GM18508 (cell line): ENCODE measurements at regions not wholly inside any gene's neighbourhood (a gene's known extent, or its start where the extent isn't known, plus 50 kb on each side); places are given as distances from the start of the nearest gene placed in this dataset.
"Not testable (repeated sequence)": the region's sequence is repeated elsewhere in the genome, so short reads cannot be mapped to it uniquely, and the experiment has no call there.

Experiments used
- ATAC-seq: cut with Tn5 transposase; IDR thresholded peaks from one replicate; pipeline ENCODE4 v1.9.1; 2021; ENCODE audit warnings: moderate number of reproducible peaks; ENCODE audit not compliant: insufficient read depth, unreplicated experiment

GRCh38 chr4:183044924-183045640 is 54.0 kb upstream of the WWC2 start:
- not testable (repeated sequence) for ATAC-seq

- ATAC-seq = no peak
Measured at GRCh38 chr4:183038436-183038835, 60.6 kb upstream of the WWC2 start.

GRCh38 chr4:183035726-183036415 is 63.2 kb upstream of the WWC2 start:
- ATAC-seq = no peak

GRCh38 chr4:183035256-183035655 is 63.8 kb upstream of the WWC2 start:
- no peak for ATAC-seq

- no peak for ATAC-seq
Measured at GRCh38 chr4:183030823-183031222, 68.2 kb upstream of the WWC2 start.

- no peak for ATAC-seq
Measured at GRCh38 chr4:183030309-183030708, 68.7 kb upstream of the WWC2 start.

- no peak for ATAC-seq
Measured at GRCh38 chr4:183029365-183029764, 69.7 kb upstream of the WWC2 start.

GRCh38 chr4:183026701-183027100 is 72.4 kb upstream of the WWC2 start:
- no peak for ATAC-seq

- no peak for ATAC-seq
Measured at GRCh38 chr4:183022617-183023016, 76.4 kb upstream of the WWC2 start.

- no peak for ATAC-seq
Measured at GRCh38 chr4:183017962-183018361, 81.1 kb upstream of the WWC2 start.

GRCh38 chr4:183014361-183015084 is 84.5 kb upstream of the WWC2 start:
- ATAC-seq = no peak

GRCh38 chr4:183013730-183014002 is 85.4 kb upstream of the WWC2 start:
- no peak for ATAC-seq

- ATAC-seq = no peak
Measured at GRCh38 chr4:183012879-183013729, 86.0 kb upstream of the WWC2 start.

- ATAC-seq = no peak
Measured at GRCh38 chr4:183011213-183011907, 87.7 kb upstream of the WWC2 start.

GRCh38 chr4:183008492-183008891 is 90.6 kb upstream of the WWC2 start:
- ATAC-seq = no peak

GRCh38 chr4:183004370-183004769 is 87.2 kb upstream of the DCTD start:
- ATAC-seq = not testable (repeated sequence)

- no peak for ATAC-seq
Measured at GRCh38 chr4:182994171-182994570, 77.0 kb upstream of the DCTD start.

GRCh38 chr4:182978152-182978827 is 61.1 kb upstream of the DCTD start:
- ATAC-seq = peak; percentile 65

GRCh38 chr4:182975806-182976205 is 58.6 kb upstream of the DCTD start:
- peak; percentile 79 for ATAC-seq

- no peak for ATAC-seq
Measured at GRCh38 chr4:182973941-182974340, 56.8 kb upstream of the DCTD start.
